ENCODE measurements at regions not wholly inside any gene's neighbourhood (a gene's known extent, or its start where the extent isn't known, plus 50 kb on each side); places are given as distances from the start of the nearest gene placed in this dataset.

GRCh38 chr2:147703171-147703570 is 141.7 kb upstream of the ACVR2A start:
- H3K9me3 ChIP-seq = no peaks in the 10 kb centered on the region
- WGBS = 35% methylated on average over 3 of the region's 3 CpGs
- DNase-seq (ENCODE audit: low spot score in 2 of 2) = no peak
- H3K4me1 ChIP-seq = no peaks in the 10 kb centered on the region
- no peak overlapping the region for H3K27ac ChIP-seq
- TF ChIP-seq POLR2A (IDR thresholded peaks at IDR 0.05) (no peak), EP300 (IDR thresholded peaks at IDR 0.05) (no peak), POLR2AphosphoS5 (IDR thresholded peaks at IDR 0.05) (no peak), CTCF (IDR thresholded peaks at IDR 0.05) (no peak)
- no peaks in the 10 kb centered on the region for H3K27me3 ChIP-seq
- H3K36me3 ChIP-seq = no peaks in the 10 kb centered on the region
- no peak overlapping the region for H3K4me3 ChIP-seq

- Histone ChIP-seq H3K9me3 (no peaks in the 10 kb centered on the region), H3K4me3 (no peak overlapping the region), H3K36me3 (no peaks in the 10 kb centered on the region), H3K27ac (no peak overlapping the region), H3K4me1 (peaks cover 5% of the 10 kb centered on the region), H3K27me3 (no peaks in the 10 kb centered on the region)
- DNase-seq (ENCODE audit: low spot score in 2 of 2) = no peak
- WGBS = 99% methylated on average over 2 of the region's 2 CpGs
- TF ChIP-seq POLR2AphosphoS5 (IDR thresholded peaks at IDR 0.05) (no peak), POLR2A (IDR thresholded peaks at IDR 0.05) (no peak), EP300 (IDR thresholded peaks at IDR 0.05) (no peak), CTCF (IDR thresholded peaks at IDR 0.05) (no peak)
These were observed 146.7 kb upstream of the ACVR2A start for GRCh38 chr2:147698166-147698565.

GRCh38 chr2:147696426-147696825 is 148.4 kb upstream of the ACVR2A start:
- Histone ChIP-seq H3K27ac (peak overlapping the region; percentile 5), H3K4me3 (no peak overlapping the region), H3K27me3 (no peaks in the 10 kb centered on the region), H3K36me3 (no peaks in the 10 kb centered on the region), H3K4me1 (peaks cover 5% of the 10 kb centered on the region), H3K9me3 (no peaks in the 10 kb centered on the region)
- DNase-seq (ENCODE audit: low spot score in 2 of 2) = no peak
- 58% methylated on average over 2 of the region's 2 CpGs for WGBS
- TF ChIP-seq POLR2A (IDR thresholded peaks at IDR 0.05) = no peak
- no peak for TF ChIP-seq POLR2AphosphoS5 (IDR thresholded peaks at IDR 0.05)
- TF ChIP-seq EP300 (IDR thresholded peaks at IDR 0.05) = no peak
- TF ChIP-seq CTCF (IDR thresholded peaks at IDR 0.05) = no peak

- no peak overlapping the region for H3K27ac ChIP-seq
- no peaks in the 10 kb centered on the region for H3K4me1 ChIP-seq
- no peak for DNase-seq (ENCODE audit: low spot score in 2 of 2)
- no peaks in the 10 kb centered on the region for H3K36me3 ChIP-seq
- H3K4me3 ChIP-seq = no peak overlapping the region
- WGBS = 61% methylated on average over 2 of the region's 2 CpGs
- no peaks in the 10 kb centered on the region for H3K9me3 ChIP-seq
- TF ChIP-seq POLR2AphosphoS5 (IDR thresholded peaks at IDR 0.05) = no peak
- no peak for TF ChIP-seq EP300 (IDR thresholded peaks at IDR 0.05)
- no peak for TF ChIP-seq CTCF (IDR thresholded peaks at IDR 0.05)
- TF ChIP-seq POLR2A (IDR thresholded peaks at IDR 0.05) = no peak
- H3K27me3 ChIP-seq = no peaks in the 10 kb centered on the region
These were observed 155.5 kb upstream of the ACVR2A start for GRCh38 chr2:147689220-147689909.

GRCh38 chr2:147688242-147688641 is 156.6 kb upstream of the ACVR2A start:
- H3K27ac ChIP-seq = no peak overlapping the region
- no peak for TF ChIP-seq EP300 (IDR thresholded peaks at IDR 0.05)
- TF ChIP-seq CTCF (IDR thresholded peaks at IDR 0.05) = no peak
- TF ChIP-seq POLR2AphosphoS5 (IDR thresholded peaks at IDR 0.05) = no peak
- TF ChIP-seq POLR2A (IDR thresholded peaks at IDR 0.05) = no peak
- no peaks in the 10 kb centered on the region for H3K27me3 ChIP-seq
- DNase-seq (ENCODE audit: low spot score in 2 of 2) = no peak
- no peaks in the 10 kb centered on the region for H3K36me3 ChIP-seq
- H3K4me3 ChIP-seq = no peak overlapping the region
- no peaks in the 10 kb centered on the region for H3K9me3 ChIP-seq
- no peaks in the 10 kb centered on the region for H3K4me1 ChIP-seq
- WGBS = 46% methylated on average over 1 of the region's 1 CpG

Data from suprapubic skin (tissue), 4 donors.